ENCODE measurements at regions not wholly inside any gene's neighbourhood (a gene's known extent, or its start where the extent isn't known, plus 50 kb on each side); places are given as distances from the start of the nearest gene placed in this dataset.
"Not testable (repeated sequence)": the region's sequence is repeated elsewhere in the genome, so short reads cannot be mapped to it uniquely, and the experiment has no call there.

GRCh38 chr18:39215920-39216319 lies 1650.3 kb upstream of the CELF4 start:
- DNase-seq, result no peak

- no peak for DNase-seq
Observed at GRCh38 chr18:39211461-39211860, 1645.9 kb upstream of the CELF4 start.

- DNase-seq, result no peak
Observed at GRCh38 chr18:39209173-39209572, 1643.6 kb upstream of the CELF4 start.

- DNase-seq, result no peak
Observed at GRCh38 chr18:39208729-39209128, 1643.1 kb upstream of the CELF4 start.

GRCh38 chr18:39208190-39208589 lies 1642.6 kb upstream of the CELF4 start:
- DNase-seq, result no peak

GRCh38 chr18:39206398-39207103 lies 1641.0 kb upstream of the CELF4 start:
- not testable (repeated sequence) for DNase-seq

- no peak for DNase-seq
Observed at GRCh38 chr18:39205565-39206195, 1640.1 kb upstream of the CELF4 start.

GRCh38 chr18:39200153-39200552 lies 1634.6 kb upstream of the CELF4 start:
- DNase-seq, result no peak

- DNase-seq, result no peak
Observed at GRCh38 chr18:39199231-39199855, 1633.7 kb upstream of the CELF4 start.

GRCh38 chr18:39198376-39198775 lies 1632.8 kb upstream of the CELF4 start:
- no peak for DNase-seq

- no peak for DNase-seq
Observed at GRCh38 chr18:39191931-39192330, 1626.3 kb upstream of the CELF4 start.

GRCh38 chr18:39191058-39191457 lies 1625.5 kb upstream of the CELF4 start:
- no peak for DNase-seq

GRCh38 chr18:39190508-39190907 lies 1624.9 kb upstream of the CELF4 start:
- DNase-seq, result peak; percentile 12

- DNase-seq, result no peak
Observed at GRCh38 chr18:39188278-39188677, 1622.7 kb upstream of the CELF4 start.

GRCh38 chr18:39186008-39186407 lies 1620.4 kb upstream of the CELF4 start:
- DNase-seq, result no peak

GRCh38 chr18:39184176-39184575 lies 1618.6 kb upstream of the CELF4 start:
- no peak for DNase-seq

- DNase-seq, result no peak
Observed at GRCh38 chr18:39178166-39178565, 1612.6 kb upstream of the CELF4 start.

GRCh38 chr18:39172695-39173421 lies 1607.3 kb upstream of the CELF4 start:
- no peak for DNase-seq

GRCh38 chr18:39168723-39169122 lies 1603.1 kb upstream of the CELF4 start:
- no peak for DNase-seq

- no peak for DNase-seq
Observed at GRCh38 chr18:39167990-39168389, 1602.4 kb upstream of the CELF4 start.

GRCh38 chr18:39166776-39167175 lies 1601.2 kb upstream of the CELF4 start:
- no peak for DNase-seq

- no peak for DNase-seq
Observed at GRCh38 chr18:39162013-39162827, 1596.6 kb upstream of the CELF4 start.
